ENCODE measurements at regions not wholly inside any gene's neighbourhood (a gene's known extent, or its start where the extent isn't known, plus 50 kb on each side); places are given as distances from the start of the nearest gene placed in this dataset.

DNA sequence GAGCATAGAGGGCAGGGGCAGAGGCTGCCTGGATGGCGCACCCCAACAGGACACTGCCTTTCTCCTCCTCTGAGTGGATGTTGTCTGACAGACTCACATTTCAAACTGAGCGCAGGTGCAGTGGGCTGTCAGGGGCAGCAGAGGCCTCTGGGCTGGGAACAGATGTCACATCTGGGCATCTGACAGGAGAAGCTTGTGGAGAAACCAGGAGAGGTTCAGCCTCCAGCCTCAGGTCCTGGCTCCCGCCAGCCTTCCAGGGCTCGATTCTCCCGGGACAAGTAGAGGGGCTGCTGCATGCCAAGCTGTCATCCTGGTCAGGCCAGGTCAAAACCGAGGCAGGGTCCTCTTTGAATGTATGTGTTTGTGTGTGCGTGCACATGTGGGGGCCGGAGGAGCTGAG, 67.7 kb upstream of the SDK2 start:
- TF ChIP-seq RELA (CRISPR knock-in tag; IDR thresholded peaks at IDR 0.05; ENCODE audit: borderline replicate concordance), result no peak
- TF ChIP-seq ZNF121 (CRISPR knock-in tag; IDR thresholded peaks at IDR 0.05), result no peak
- TF ChIP-seq ATF1 (CRISPR knock-in tag; IDR thresholded peaks at IDR 0.05), result no peak
- TF ChIP-seq, protein P1, sequence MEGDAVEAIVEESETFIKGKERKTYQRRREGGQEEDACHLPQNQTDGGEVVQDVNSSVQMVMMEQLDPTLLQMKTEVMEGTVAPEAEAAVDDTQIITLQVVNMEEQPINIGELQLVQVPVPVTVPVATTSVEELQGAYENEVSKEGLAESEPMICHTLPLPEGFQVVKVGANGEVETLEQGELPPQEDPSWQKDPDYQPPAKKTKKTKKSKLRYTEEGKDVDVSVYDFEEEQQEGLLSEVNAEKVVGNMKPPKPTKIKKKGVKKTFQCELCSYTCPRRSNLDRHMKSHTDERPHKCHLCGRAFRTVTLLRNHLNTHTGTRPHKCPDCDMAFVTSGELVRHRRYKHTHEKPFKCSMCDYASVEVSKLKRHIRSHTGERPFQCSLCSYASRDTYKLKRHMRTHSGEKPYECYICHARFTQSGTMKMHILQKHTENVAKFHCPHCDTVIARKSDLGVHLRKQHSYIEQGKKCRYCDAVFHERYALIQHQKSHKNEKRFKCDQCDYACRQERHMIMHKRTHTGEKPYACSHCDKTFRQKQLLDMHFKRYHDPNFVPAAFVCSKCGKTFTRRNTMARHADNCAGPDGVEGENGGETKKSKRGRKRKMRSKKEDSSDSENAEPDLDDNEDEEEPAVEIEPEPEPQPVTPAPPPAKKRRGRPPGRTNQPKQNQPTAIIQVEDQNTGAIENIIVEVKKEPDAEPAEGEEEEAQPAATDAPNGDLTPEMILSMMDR (IDR thresholded peaks at IDR 0.05), result no peak
- TF ChIP-seq JUN (CRISPR knock-in tag; IDR thresholded peaks at IDR 0.05), result no peak
- no peak for TF ChIP-seq FOXP1 (CRISPR knock-in tag; IDR thresholded peaks at IDR 0.05; ENCODE audit: borderline replicate concordance)
- TF ChIP-seq, protein P2, sequence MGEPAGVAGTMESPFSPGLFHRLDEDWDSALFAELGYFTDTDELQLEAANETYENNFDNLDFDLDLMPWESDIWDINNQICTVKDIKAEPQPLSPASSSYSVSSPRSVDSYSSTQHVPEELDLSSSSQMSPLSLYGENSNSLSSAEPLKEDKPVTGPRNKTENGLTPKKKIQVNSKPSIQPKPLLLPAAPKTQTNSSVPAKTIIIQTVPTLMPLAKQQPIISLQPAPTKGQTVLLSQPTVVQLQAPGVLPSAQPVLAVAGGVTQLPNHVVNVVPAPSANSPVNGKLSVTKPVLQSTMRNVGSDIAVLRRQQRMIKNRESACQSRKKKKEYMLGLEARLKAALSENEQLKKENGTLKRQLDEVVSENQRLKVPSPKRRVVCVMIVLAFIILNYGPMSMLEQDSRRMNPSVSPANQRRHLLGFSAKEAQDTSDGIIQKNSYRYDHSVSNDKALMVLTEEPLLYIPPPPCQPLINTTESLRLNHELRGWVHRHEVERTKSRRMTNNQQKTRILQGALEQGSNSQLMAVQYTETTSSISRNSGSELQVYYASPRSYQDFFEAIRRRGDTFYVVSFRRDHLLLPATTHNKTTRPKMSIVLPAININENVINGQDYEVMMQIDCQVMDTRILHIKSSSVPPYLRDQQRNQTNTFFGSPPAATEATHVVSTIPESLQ (CRISPR knock-in tag; IDR thresholded peaks at IDR 0.05), result no peak
